ENCODE measurements at regions not wholly inside any gene's neighbourhood (a gene's known extent, or its start where the extent isn't known, plus 50 kb on each side); places are given as distances from the start of the nearest gene placed in this dataset.

DNA sequence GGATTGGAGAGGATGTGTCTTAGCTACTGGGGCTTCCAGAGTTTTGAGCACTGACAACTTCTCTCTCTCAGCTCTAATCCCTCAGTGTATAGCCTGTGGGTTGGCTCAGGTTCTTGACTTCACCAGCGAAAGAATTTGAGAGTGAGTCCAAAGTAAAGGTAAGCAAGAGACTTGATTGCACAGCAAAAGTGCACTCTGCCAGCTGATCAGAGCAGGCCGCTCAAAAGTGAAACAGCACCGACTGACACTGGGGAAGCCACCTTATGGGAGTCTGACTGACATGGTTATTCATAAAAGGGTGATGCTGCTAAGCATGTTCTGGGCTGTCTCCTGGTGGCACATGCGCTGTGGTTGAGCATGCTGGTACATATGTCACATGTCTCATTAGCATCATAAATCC lies 389.5 kb downstream of the CBLN4 start:
- in situ Hi-C loops (cut with HindIII; ENCODE audit: low sequenced_read_pairs) = no loop called here

DNA sequence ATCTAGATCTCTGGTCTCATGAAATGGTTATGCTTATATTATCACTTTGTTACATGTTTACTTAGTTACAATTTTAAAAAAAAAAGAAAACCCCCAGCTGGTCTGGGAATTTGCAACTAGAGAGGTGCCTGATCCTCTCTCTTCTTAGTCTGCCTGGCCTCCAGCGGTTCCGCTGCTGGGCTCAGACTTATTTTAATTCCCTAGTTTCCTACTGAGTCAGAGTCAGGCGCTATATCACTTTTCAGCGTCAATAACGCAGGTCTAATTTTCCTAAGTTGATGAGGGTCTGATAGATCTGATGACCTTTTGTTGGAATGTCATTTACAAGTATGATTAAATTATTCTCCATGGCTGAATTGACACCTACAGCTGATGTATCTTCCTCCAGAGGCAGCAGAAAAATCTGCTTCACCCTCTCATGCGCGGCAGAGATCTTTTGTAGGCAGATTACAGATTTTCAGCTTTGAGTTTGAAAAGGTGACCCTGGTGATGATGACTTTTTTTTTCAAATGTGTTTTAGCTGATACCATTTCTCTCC lies 391.0 kb downstream of the CBLN4 start:
- in situ Hi-C loops (cut with HindIII; ENCODE audit: low sequenced_read_pairs) = no loop called here

DNA sequence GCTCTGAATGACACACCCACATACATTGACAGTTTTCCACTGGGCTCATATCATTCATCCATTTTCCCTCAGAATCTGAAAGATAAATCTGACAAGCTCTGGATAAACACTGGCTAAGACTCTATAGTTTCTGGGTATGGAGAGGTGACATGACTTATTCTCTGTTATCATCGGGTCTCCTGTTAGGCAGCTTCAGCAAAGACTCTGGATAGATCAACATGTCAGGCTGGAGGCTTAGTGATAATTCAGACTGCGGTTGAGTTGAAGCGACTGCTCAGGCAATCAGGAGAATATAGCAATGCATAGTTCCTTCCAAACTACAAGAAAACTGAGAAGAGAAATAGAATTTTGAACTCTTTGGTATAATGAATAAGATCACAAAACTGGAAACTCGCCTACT lies 394.6 kb downstream of the CBLN4 start:
- in situ Hi-C loops (cut with HindIII; ENCODE audit: low sequenced_read_pairs) = no loop called here

DNA sequence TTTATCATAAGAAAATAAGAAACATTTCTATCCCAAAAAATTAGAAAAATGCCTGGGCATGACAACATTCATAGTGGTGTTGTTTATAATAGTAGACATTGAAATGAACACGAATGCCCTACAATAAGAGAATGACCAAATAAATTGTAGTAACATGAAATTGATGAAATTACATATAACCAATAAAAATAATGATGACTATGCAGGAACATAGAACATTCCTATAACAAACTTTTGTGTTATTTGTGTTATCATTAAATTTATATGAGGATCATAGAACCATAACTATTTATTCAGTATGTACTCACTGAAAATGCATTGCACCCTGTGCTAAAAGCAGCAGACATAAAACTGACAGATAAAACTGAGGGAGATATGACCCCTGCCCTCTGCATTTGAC lies 399.7 kb downstream of the CBLN4 start:
- in situ Hi-C loops (cut with HindIII; ENCODE audit: low sequenced_read_pairs) = no loop called here

DNA sequence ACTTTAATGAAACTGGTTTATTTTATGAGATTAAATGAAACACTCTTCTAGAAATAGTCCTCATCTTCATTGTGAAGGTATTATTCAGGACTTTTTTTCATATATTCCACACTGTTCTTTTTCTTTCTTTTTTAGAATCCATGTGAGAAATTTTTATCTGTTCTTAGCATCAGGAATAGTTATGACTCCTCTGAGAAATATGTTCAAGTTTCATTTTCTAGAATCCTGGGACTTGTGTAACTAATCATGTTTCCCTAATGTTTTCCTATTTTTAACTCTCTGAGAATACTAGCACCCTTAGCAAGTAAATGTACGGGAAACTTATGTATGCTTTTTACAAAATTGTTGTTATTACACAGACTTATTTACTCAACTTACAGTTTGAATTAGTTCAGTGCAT lies 407.8 kb downstream of the CBLN4 start:
- in situ Hi-C loops (cut with HindIII; ENCODE audit: low sequenced_read_pairs) = no loop called here

DNA sequence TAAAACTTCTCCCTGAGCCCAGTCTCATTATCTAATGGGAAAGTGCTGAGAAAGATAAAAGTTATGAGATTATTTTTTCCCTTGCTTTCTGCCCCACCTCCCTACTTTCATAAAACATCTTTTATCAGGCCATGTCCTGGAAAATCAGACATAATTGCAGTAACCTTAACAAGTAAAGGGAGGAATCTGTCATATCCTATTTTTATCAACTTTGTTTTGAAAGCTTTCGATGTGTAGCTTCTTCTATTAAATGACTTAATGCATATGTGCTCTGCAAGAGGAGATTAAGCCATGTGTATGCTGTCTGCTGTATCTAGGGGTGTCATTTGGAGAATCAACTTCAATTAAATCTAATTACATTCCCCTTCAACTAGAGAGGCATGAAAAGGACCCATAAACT lies 408.9 kb downstream of the CBLN4 start:
- in situ Hi-C loops (cut with HindIII; ENCODE audit: low sequenced_read_pairs) = no loop called here

DNA sequence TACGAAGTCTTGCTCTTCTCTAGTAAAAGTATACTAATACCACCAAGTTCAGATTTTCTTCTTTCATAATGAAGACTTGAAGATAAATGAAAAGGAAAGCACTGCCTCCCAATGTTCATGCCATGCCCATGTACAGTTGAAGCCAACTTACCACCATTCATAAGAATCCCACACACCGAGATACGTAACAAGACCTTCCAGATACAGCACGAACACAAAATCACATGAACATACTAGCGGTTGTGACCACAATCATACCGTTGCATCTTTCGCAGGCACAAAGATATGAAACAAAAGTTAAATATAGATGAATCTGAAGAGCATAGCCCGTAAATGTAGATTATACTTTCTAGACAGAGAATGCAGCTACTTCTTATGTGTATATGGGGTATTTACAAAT lies 412.5 kb downstream of the CBLN4 start:
- in situ Hi-C loops (cut with HindIII; ENCODE audit: low sequenced_read_pairs) = loop anchor here (5.0 kb wide), 1 partner anchor 104 kb away; no protein-coding TSS in a partner anchor

DNA sequence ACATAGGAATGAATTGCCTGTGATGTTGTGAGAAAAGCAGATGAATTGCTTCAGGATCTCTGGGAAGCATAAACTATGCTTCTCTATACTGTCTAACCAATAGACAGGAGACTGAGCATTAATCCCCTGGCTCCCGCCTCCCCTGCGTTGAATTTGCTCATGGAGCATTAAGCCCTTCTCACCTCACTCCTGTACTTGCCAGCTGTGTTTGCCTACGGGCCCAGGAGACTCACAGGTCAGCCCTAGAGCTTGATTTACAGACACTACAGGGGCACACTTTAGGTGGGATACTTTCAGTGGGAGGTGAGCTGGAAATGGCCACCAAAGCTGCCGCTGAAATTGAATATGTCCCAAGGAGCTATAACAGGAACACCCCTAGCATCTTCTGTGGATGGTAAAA lies 418.7 kb downstream of the CBLN4 start:
- in situ Hi-C loops (cut with HindIII; ENCODE audit: low sequenced_read_pairs) = no loop called here

DNA sequence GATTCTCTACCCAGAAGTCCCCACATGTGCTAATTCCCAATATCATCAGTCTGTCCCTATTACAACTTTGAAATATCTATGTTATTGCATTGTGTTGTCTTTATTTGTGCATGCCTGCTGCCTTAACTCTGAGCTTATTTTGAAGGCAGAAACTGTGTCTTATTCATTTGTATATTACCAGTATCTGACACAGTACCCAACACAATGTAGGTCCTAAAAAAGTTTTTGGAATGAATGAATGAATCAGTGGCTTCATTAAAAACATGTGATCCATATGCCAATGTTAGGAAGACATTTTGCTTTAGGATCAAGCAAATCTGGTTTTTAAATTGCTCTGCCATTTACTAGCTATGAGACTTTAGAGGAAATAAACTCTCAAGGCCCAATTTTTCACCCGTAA lies 420.4 kb downstream of the CBLN4 start:
- in situ Hi-C loops (cut with HindIII; ENCODE audit: low sequenced_read_pairs) = no loop called here

DNA sequence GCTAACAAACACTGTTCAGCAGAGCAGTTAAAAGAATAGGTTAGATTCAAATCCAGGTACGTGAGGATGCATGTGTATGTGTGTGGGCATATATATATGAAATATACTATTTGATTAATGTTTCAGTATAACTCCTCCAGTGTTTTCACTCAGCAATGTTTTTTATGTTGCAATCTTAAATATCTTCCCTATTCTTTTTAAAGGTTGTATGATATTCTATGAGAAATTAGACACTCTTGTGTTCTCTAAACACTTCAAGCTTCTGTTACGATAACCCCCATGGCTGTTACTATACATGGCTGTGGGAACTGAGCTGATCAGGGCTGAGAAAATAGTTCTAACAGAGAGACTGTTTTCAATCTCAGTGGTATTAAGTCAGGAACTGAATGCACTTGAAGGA lies 421.0 kb downstream of the CBLN4 start:
- in situ Hi-C loops (cut with HindIII; ENCODE audit: low sequenced_read_pairs) = no loop called here

DNA sequence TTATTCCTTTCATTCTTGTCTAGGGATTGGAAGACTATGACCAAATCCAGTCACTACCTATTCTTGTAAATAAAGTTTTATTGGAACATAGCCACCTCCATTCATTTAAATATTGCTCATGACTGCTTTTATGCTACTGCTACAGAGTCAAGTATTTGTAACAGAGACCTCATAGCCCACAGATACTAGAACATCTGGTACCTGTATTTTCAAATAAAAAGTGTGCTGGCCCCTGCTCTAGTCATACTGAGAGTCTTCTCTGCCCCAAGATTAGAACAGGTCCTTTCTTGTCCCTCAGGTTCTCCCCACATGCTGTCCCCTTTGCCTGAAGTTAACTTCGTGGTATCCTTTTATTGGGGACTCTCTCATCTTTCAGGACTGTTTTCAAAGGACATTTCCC lies 422.3 kb downstream of the CBLN4 start:
- in situ Hi-C loops (cut with HindIII; ENCODE audit: low sequenced_read_pairs) = no loop called here

DNA sequence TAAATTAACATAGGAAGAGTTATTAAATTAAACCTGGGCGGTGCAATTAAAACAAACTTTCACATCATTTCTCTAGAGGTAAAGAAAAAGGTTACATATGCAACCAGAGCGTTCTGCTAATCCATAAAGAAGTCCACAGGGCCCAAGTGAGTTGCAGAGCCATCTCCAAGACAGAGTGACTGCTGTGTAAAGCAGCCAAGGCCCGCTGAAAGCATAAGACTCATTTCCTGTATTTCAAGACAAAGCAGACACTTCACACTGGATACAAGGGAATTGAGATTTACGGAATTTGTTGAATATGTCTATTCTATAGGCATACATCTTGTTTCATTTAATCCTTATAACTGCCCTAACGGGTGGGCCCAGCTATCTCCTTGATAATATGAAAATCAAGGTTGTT lies 422.8 kb downstream of the CBLN4 start:
- in situ Hi-C loops (cut with HindIII; ENCODE audit: low sequenced_read_pairs) = no loop called here

DNA sequence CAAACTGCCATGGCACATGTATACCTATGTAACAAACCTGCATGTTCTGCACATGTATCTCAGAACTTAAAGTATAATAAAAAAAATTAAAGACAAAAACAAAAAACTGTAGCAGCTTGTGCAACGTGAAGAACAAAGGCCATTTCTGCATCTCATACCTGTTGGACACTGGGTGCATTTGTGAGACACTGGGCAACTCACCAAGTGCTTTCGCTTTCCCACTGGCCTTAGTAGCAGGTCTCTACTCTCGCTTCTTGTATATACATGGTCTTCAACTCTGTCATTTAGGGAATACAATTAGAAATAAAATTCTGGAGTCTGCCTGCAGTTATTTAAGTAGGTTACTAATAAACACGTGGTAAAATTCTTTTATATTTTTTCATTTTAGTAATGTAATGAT lies 423.8 kb downstream of the CBLN4 start:
- in situ Hi-C loops (cut with HindIII; ENCODE audit: low sequenced_read_pairs) = no loop called here

DNA sequence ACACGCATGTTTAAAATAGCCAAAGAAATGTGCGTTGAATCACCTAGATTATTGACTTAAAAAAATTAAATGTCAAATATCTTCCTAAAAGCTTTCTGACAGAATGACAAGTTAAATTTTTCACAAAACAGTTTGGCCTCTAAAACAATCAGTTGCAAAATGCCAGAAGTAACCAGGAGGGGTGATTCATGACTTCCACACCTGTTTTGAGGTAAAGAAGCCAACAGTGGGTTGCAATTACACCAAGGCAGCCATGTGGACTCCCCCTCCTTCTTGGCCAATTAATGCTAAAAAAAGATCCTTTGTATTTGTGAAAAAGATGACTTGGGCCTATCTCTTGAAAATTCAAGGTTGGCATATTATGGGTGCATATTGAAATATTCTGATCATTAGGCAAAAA lies 424.8 kb downstream of the CBLN4 start:
- in situ Hi-C loops (cut with HindIII; ENCODE audit: low sequenced_read_pairs) = no loop called here

DNA sequence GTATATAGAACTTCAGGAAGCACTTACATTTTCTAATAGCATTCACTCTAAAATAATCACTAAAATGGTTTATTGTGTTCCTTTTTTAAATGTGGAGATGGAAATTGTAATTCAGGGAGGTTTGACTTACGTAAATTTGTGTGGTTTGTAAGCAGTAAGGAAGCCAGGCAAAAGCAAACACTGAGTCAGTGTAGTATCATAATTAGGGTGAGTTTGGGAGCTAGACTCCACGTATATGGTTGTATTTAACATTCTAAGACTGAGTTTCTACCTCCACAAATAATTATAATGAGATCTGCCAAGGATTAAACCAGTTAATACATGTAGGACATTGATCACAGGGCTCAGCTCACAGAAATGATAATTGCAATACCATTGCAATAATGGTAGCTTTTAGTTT lies 425.5 kb downstream of the CBLN4 start:
- in situ Hi-C loops (cut with HindIII; ENCODE audit: low sequenced_read_pairs) = no loop called here

DNA sequence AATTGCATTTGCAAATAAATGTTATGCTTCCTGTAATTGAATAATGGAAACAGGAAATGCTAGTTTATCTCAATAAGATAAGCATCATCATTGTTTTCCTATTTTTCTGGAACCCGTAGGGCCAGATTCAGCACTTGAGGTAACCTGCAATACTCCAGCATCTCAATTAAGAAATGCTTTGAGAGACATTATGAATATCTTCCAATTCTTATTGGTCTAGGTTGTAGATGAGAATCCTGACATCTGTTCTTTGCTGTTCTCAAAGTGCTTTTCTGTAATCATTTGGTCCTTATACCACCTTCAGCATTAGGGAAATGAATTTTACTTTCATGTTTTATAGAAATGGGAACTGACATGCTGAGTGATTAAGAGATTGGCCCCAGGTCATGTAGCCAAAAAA lies 428.3 kb downstream of the CBLN4 start:
- in situ Hi-C loops (cut with HindIII; ENCODE audit: low sequenced_read_pairs) = no loop called here

DNA sequence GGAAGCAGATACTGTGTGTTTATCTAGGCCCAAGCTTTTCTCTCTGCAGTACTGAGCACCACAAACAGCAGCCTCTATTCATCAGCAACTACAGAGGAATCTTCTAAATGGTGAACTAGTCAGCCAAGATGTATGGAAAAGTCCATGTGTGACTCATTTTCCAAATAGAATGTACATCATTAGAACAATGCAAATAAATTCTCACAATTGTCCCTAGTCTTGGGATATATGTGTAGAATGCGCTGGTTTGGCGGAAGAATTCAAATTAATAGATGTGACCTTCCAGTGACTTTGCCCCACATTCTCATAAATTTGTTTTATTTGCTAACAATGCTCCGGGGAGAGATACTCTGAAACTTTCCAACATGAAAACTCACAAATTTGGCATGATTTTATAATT lies 436.2 kb downstream of the CBLN4 start:
- in situ Hi-C loops (cut with HindIII; ENCODE audit: low sequenced_read_pairs) = no loop called here

DNA sequence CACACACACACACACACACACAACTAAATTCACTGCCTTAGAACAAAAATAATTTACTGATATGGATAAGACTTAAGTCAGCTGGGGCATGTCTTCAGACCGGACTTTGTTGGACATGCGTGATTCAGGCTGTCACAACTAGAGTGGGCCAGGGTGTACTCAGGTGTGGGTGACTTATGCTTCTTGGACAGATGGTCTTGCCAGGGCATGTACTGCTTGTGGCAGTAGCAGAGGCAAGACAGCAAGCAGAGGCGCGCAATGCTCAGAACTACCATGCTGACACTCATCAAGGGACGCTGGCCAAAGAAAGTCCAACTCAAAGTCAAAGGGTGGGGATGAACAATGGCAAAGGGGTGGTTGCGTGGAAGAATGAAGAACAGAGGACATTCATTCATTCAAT lies 437.5 kb downstream of the CBLN4 start:
- in situ Hi-C loops (cut with HindIII; ENCODE audit: low sequenced_read_pairs) = no loop called here

DNA sequence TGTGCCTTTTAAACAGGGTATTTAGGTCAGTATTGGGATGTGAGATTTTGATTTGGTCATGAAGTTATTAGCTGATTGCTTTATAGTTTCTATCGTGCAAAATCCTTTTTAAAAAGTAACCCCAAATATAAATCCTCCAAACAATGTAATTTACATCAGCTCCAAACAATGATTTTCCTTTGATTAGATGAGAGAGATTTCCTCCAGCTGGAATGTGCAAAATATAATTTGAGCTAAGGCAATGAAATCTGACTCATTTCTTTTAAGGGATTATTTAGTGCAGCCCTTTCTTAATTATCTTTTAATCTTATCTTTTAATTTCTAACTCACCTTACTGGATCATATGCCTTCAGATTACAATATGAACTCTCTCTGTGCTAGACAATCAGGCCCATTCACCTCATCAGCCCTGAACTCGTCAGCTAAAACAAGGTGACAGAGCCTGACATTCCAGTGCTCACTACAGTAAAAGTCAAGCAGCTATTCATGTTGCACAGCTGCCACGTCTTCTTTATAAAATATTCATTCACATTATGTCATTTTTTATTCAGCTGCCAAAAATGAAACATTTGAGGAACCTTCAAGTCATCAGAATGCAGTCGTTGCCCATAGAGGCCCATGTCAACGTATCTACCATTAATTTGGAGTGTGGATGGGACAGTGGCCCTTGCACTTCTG lies 440.1 kb downstream of the CBLN4 start:
- in situ Hi-C loops (cut with HindIII; ENCODE audit: low sequenced_read_pairs) = no loop called here

DNA sequence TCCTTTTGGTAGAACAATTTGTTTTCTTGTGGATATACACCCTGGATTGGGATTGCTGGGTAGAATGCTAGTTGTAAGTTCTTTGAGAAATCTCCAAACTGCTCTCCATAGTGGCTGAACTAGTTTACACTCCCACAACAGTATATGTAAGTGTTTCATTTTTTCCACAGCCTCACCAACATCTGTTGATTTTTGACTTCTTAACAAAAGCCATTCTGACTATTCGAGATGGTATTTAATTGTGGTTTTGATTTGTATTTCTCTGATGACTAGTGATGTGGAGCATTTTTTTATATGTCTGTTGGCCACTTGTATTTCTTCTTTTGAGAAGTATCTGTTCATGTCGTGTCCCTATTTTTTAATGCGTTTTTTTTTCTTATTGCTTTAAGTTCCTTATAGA lies 444.1 kb downstream of the CBLN4 start:
- in situ Hi-C loops (cut with HindIII; ENCODE audit: low sequenced_read_pairs) = no loop called here

DNA sequence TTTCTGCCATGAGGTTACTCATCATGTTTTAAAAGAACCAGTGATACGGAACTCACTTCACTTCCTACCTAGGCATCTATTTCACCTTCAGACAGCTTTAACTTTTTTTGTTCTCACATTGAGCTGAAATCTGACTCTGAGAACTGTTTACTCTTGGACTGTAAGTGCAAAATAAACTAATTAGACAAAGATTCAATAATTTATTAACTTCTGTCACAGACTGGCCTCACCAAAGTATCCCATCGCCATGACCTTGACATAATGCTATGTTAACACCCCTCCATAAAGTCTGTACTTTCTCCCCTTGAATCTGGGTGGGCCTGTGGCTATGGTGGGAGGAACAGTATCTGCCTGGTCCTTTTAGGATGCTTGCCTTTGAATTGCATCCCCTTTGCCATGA lies 448.1 kb downstream of the CBLN4 start:
- in situ Hi-C loops (cut with HindIII; ENCODE audit: low sequenced_read_pairs) = no loop called here

DNA sequence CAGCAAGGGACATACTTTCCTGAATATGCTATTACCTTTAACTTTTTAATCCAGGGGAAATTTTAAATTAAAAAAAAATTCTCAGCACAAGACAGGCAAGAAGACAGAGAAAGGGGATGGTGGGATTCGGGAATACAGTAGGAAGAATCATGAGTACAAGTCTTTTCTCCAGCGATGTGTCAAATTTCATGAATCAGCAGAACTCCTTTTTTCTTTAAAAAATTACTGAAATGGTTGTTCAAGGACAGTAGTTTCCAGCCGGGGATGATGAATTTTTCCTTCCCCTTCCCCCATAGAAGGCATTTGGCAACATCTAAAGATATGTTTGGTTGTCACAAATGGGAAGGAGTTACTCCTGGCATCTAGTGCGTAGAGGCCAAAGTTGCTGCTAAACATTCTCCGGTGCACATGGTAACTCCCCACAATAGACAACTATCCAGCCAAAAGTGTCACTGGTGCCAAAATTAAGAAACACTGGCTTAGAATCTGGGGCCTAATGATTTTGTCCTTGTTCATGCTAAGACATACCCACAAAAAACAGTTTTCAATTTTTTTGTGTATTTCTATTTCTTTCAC lies 450.2 kb downstream of the CBLN4 start:
- in situ Hi-C loops (cut with HindIII; ENCODE audit: low sequenced_read_pairs) = no loop called here

DNA sequence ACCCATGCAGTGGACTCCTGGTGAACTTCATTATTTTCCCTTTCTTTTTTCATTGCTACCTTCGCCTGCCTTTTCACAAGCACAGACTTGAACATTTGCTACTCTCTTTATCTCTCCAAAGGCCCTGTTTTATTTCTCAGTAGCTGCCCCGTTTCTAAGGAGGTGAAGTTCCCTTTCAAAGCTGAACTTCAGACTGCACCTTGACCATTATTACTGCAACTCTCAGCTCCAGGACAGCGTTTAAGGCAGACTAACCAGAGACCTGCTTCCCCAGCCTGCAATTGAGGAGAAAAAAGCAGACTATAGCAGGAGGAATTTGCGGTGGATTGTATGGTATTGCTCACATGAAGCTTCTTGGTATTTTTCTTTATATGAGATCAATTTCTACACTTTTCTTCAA lies 460.7 kb downstream of the CBLN4 start:
- in situ Hi-C loops (cut with HindIII; ENCODE audit: low sequenced_read_pairs) = no loop called here

All from endothelial cell of hepatic sinusoid (primary cell).